HG03521 (cell line): ENCODE measurements at regions not wholly inside any gene's neighbourhood (a gene's known extent, or its start where the extent isn't known, plus 50 kb on each side); places are given as distances from the start of the nearest gene placed in this dataset.

Source experiments
- ATAC-seq: cut with Tn5 transposase; IDR thresholded peaks from one replicate; pipeline ENCODE4 v1.9.1; 2021; ENCODE audit warnings: mild to moderate bottlenecking, moderate library complexity; ENCODE audit not compliant: unreplicated experiment

DNA sequence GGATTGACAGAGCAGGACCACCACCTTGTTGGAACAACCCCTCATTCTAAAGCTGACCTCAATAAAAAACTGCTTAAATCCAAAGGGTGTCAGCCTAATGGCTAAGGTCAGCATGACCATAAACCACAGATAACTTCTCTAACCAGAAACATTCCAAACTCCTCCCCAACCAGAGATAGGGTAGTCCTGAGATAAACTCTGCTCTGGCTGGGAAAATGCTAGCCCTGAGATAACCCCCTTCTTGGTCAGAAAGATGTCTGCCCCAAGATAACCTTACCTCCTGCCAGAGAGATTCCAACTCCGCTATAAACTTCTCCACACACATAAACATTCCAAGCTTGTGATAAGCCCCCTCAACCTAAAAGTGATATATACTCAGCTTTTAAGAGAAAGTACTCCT is 364.8 kb upstream of the RBMY1B start:
- ATAC-seq, result no peak

DNA sequence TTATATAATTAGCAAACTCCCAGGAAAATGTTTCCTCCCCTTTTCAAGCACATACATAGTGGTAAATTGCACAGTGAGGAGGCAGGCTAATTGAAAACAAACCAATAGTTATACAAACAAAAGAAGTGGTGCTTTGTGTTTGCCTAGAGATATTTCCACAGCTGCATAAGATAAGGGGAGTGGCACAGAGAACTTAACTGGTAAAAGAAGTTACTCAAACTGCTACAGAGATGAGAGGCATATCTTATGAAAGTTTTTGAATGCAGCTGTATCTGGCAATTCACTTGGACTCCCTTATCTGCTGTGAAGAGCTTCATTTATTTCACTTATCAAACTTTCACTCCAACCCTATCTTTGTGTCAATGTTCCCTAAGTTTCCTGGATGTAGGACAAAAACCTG is 361.2 kb upstream of the RBMY1B start:
- ATAC-seq, result no peak

DNA sequence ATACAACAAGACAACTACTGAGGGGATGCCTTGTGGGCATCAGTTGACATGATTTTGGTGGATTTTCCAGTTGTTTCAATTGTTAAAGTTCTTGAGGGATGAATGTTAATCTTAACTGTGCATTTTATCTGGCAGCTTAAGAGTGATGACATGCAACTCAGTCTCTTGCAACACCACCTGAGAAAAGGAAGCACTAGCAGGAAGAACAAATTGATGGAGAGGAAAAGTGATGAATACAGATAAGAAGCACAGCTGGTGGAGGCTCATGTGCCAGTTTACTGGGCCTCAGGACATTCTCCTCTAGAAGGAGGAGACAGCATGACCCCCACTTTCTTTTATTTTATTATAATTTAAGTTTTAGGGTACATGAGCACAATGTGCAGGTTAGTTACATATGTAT is 341.3 kb upstream of the RBMY1B start:
- no peak for ATAC-seq

DNA sequence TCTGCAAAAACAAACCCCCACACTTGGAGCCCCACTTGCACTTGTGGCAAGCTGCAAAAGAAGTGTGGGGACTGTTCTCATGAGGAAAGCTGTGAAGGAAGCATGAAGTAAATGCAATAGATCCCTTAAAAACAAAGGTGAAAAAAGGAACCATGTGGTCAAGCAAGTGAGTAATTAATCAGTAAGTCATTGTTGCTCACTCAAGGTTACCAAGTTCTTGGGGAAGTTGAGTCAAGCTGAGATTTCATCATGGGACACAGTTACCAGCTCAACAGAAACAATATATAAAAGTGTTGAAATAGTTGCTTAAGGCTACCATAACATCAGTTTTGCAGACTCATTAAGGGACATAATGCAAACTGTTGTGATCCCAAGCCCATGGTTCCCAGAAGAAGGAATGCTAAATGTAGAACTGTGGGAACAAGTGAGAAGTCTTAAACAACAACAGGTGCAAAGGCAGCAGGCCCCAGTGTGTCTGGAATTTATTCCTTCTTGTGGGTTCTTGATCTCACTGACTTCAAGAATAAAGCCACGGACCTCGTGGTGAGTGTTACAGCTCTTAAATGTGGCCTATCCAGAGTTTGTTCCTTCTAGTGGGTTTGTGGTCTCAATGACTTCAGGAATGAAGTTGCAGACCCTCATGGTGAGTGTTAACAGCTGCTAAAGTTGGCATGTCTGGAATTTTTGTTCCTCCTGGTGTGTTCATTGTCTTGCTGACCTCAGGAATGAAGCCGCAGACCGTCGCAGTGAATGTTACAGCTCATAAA is 336.3 kb upstream of the RBMY1B start:
- ATAC-seq, result no peak

DNA sequence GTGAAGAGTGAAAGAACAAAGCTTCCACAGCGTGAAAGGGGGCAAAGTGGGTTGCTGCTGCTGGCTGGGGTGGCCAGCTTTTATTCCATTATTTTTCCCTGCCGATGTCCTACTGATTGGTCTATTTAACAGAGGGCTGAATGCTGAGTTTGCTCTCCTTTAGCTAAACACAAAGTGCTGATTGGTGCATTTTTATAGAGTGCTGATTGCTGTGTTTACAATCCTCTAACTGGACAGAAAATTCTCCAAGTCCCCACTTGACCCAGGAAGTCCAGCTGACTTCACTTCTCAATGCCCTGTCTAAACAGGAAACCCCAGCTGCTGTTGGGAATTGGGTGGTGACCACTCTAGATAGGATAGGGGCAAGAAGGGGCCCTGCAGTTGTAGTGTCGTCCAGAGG is 335.6 kb upstream of the RBMY1B start:
- ATAC-seq, result no peak

DNA sequence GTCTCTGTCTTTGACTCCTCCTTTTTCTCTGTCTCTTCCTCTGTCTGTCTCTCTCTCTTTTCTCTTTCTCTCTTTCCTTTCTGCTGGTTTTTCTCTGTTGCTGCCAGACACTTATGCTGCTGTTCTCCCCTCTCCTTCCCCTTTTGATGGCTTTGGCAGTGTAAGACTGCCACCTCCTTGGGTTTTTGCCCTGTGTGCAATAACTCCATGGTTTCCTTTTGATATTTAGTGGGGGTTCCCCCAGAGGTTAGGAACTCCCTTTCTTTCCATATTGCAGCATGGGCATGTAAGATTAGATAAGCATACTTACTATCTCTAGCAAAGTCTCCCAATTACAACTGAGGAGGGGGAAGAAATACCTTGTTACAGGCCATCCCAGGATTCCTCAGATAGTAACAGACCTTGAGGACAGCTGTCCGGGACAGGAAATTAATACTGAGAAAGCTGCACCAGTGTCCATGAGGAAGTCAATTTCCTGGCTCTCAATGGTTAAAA is 333.8 kb upstream of the RBMY1B start:
- ATAC-seq, result no peak

DNA sequence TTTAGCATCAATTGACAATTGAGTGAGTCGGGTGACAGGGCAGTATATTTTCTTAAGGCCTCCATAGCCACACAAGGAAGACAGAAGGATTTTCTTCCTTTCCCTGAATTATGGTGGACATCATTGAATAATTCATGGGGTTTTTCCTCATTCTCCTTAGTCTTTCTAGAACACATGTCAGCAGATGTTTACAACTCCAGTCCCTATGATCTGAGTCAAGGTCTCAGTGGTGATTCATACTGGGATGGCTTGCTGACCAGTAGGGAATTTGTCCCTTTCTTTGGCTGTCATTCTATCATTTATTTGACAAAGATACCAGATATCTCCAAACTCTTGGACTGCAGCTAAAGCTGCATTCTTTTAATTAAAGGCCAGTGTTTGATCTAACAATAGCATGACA is 332.9 kb upstream of the RBMY1B start:
- ATAC-seq, result no peak

DNA sequence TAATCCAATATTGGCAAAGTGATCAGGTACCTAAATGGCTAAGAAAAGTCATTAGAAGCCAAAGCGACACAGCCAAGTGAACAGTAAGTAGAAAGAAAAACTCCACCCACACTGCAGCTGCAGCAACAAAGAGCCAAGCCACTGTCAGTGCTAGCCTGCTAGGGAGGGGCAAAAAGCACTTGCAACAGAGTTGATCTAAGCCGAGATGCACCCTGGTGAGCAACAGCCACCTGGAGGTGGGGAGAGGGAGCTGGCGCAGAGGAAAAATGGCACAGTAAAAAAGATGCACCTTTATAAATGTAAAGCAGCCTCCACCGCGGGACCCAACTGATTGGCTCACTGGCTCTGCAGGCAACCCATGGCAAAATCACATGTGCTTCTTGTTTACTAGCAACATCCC is 330.2 kb upstream of the RBMY1B start:
- ATAC-seq, result no peak

DNA sequence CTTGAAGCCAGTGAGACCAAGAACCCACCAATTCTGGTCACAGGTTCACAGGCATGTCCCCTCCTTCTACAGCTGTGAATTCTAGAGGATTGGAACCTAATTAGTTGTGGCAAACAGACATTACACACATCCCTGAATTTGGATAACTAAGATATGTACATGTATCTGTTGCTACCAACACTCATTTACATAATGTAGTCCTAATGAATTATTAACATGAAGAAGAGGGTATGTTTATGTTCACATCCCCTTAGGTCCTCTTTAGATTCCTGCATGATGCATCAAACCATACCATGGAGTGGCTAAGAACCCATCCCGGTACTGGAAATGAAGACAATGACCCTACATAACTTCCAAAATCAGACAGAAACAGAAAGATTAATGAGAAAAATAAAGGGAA is 326.9 kb upstream of the RBMY1B start:
- no peak for ATAC-seq

DNA sequence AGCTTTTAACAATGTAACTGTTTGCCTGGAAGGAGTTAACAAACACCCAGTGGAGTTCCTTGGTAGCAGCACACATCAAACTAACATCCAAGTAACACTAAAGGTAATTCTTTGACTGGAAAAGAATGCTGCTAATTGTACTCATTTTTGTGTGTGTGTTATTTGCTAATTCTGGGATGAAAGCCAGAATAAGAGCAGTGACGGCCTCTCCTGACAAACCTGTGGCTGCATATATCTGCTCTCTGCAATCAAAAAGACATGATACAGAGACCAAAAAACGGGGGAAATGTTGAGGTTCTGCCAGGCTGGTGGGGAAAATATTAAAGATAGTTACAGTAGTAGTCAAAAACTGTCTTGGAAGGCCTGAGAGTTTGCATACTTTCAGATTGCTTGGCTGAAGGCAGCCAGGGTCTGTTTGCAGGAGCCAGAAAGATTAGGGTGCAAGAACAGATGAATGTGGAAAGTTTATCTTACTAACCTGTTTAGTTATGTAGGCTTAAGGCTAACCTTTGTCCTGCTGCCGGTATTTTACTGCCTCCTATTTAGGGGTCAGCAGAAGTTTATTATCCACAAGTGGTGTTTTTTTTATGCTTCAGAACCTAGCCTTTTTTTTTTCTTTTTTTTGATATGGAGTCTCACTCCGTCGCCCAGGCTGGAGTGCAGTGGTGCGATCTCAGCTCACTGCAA is 325.6 kb upstream of the RBMY1B start:
- no peak for ATAC-seq

DNA sequence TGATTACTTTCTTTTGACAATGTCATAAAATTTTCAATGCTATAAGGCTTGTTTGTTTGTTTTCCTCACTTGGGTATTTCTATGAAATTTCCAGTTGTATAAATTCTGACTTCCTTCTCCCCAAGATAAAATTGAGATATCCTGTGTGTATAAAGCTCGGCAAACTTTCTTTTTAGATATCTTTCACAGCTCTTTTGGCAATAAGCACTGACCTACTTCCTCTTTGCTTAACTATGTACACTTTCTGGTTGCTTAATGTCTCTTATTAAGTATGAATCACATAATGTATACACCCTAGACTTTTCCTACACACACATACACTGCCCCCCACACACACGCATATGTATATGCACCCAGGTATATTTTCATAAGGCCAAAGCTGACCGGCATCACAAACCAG is 318.4 kb upstream of the RBMY1B start:
- no peak for ATAC-seq

DNA sequence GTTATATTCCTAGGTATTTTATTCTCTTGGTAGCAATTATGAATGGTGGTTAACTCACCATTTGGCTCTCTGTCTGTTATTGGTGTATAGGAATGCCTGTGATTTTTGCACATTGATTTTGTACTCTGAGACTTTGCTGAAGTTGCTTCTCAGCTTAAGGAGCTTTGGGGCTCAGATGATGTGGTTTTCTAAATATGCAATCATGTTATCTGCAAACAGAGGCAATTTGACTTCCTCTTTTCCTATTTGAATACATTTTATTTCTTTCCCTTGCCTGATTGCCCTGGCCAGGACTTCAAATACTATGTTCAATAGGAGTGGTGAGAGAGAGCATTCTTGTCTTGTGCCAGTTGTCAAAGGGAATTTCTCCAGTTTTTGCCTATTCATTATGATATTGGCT is 310.9 kb upstream of the RBMY1B start:
- ATAC-seq, result no peak

DNA sequence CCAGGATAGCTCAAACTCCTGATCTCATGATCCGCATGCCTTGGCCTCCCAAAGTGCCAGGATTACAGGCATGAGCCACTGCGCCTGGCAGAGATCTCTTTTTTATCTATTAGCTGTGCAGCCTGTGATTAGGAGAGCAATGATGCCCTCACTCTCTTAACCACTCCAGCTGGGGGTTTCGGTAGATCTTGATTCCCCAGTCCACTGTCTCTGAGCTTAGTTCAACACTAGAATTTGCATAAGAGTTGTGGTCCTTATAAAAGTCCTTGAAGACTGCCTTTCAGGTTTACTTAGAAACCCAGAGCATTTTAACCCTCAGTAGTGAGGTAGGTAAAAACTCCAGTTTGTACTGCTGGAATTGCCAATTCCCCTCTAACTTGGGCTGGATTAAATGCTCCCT is 283.3 kb upstream of the RBMY1B start:
- peak; percentile 99 for ATAC-seq

DNA sequence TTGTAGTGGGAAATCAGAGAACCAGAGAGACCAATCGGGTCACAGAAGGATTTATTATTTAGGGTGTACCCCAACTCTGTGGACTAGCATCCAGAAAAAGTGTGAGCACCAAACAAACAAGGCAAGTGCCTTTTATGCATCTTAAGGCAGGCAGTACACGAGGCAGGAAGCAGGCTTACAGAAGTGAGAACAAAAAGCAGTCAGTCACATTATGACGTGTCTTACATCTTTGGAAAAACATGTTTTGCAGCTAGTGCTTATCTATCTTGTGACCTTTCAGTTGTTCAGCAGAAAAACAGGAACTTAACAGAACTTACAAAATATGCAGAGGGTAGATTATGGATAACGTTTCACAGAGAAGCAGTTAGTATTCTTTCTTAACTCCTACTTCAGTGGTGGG is 270.9 kb upstream of the RBMY1B start:
- ATAC-seq, result peak; percentile 99

DNA sequence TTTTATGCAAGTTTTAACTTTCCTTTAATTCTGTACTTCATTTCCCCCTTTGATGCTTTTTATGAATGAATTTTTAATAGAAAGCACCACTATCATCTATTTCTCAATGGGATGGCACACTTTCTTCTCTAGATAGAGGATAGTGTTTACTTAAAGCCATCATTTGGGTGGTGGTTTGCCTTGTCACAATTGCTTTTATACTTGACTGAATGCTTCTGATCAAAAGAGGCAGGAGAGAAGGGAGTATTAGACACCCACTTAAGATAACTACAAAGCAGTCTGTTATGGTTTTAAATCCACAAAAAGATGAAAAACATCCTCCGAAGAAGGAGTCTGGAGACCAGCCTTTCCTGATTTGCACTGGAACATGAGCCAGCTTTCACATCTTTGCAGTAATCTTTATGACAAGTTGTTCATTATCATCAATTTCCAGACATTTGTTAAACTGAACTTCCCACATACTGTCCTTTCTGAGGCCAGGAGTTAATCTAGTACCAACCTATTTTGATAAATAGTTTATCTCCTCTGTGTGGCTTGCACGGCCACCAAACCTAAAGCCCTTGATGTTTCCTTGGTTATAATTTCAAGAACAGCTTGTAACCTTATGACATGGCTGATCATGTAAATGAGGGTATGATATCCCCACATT is 270.4 kb upstream of the RBMY1B start:
- no peak for ATAC-seq

DNA sequence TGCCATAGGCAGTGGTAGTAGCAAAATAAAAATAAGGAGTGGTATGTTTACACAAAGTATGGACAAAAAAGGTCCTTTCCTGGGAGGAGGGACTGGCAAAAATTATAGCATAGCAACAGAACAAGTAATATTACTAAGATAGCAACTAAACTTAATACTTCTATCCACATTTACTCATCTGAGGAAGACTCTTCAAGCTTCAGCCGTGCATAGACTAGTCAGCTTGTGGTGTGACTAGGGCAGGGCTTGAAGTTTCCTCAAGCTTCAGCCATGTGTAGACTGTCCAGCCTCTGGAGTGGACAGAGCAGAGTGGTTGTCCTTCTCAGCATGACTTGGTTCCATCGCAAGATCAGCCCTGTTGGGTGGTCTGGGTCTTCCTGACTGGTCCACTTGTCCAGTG is 268.3 kb upstream of the RBMY1B start:
- no peak for ATAC-seq

DNA sequence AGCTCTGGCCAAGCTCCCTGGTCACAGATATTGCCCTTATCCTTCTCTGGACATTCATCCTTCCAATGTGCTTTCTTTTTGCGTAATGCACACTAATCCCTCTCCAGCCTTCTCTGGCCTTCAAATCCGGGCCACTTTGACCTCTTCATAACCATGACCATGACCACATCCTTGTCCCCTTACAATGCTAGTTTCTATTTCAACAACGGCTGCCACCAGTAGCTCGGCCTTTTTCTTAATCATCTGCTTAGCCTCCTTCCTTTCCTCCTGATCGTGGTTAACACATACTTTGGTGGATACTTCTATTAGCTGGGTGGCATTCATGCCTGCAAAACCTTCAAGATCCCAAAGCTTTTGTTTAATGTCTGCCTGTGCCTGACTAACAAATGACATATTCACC is 264.4 kb upstream of the RBMY1B start:
- ATAC-seq, result no peak

DNA sequence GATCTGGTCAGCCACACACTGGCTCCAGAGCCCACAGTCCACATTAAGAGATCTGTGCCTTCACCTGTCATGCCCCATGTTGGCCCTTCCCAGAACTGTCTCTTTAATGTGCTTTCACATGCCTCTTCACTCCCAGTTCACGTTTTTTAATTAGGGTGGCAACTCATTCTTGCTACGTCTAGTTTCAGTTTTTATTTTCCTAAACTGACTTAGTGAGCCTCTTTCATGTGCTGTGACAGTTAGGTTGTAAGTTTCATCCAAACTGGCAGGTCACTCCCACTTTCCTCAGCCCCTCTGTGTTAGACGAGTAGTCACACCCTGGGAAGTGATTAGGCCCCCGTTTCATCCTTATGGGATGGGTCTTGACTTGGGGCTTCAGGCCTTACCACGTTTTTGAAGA is 262.5 kb upstream of the RBMY1B start:
- ATAC-seq, result no peak

DNA sequence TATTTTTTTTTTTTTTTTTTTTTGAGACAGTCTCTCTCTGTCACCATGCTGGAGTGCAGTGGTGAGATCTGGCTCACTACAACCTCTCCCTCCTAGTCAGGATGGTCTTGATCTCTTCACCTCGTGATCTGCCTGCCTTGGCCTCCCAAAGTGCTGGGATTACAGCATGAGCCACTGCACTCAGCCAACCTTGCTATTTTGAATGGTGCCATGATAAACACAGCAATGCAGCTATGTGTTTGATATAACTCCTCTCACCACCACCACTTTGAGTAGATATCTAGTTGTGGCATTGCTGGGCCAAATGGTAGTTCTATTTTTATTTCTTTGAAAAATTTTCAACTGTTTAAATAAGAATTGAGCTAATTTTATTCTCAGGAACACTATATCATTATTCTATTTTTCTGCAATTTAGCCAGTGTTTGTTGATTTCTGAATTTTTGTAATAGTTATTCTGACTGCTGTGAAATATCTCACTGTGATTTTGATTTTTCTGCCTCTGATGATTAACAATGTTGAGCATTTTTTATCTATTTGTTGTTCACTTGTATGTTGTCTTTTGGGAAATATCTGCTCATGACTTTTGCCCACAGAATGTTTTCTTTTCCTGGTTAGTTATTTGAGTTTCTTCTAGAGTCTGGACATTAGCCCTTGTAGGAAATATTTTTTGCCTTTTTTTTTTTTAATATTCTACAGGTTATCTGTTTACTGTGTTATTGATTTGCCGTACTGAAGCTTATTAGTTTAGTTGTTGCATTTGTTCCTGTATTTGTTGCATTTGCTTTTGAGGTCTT is 257.5 kb upstream of the RBMY1B start:
- no peak for ATAC-seq

DNA sequence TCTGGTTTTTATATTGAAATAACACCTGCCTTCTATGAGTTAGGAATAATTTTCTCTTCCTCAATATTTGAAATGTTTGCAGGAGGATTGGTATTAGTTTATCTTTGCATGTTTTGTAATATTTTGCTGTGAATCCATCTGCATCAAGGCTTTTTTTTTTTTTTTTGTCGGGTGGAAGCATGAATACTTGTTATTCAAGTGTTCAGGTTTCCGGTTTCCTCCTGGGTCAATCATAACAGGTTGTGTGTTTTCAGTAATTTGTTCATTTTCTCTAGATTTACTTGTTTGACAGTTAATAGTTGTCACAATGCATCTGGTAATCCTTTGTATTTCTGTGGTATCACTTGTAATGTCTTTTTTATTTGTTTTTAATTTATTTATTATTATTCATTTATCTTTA is 256.7 kb upstream of the RBMY1B start:
- no peak for ATAC-seq

DNA sequence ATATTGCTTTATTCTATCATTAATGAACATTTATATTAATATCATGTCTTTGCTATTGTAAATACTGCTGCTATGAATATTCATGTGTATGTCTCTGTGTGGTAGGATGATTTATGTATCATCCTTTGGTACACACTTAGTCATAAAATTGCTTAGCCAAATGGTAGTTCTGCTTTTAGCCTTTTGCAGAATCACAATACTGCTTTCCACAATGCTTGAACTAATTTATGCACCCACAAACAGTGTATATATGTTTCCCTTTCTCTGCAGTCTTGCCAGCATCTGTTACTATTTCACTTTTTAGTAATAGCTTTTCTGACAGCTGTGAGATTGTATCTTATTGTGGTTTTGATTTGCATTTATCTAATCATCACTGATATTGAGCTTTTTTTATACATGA is 254.3 kb upstream of the RBMY1B start:
- peak; percentile 64 for ATAC-seq
